GM23248 (cell line): ENCODE measurements at regions not wholly inside any gene's neighbourhood (a gene's known extent, or its start where the extent isn't known, plus 50 kb on each side); places are given as distances from the start of the nearest gene placed in this dataset.

Source experiments
- DNase-seq: peaks from one replicate; pipeline ENCODE4 v3.0.0-alpha.2; 2015
- H2AFZ ChIP-seq: fragments of 200-600 bp; sonication (generic); 2 replicates; pipeline ENCODE4 v1.6.1; 2016; ENCODE audit warnings: antibody characterized with exemption
- H3F3A ChIP-seq: fragments of 200-600 bp; sonication (generic); 2 replicates; pipeline ENCODE4 v1.6.1; 2016; ENCODE audit warnings: mild to moderate bottlenecking, antibody characterized with exemption, mixed run types; ENCODE audit not compliant: insufficient read depth
- H3K27ac ChIP-seq: fragments of 200-600 bp; sonication (generic); 2 replicates; pipeline ENCODE4 v1.5.1; 2016; ENCODE audit warnings: mild to moderate bottlenecking
- H3K27me3 ChIP-seq: fragments of 200-600 bp; sonication (generic); replicated peaks from 2 replicates; pipeline ENCODE4 v1.6.1; 2016; ENCODE audit warnings: mild to moderate bottlenecking; ENCODE audit not compliant: insufficient read depth
- H3K36me3 ChIP-seq: fragments of 200-600 bp; sonication (generic); 2 replicates; pipeline ENCODE4 v1.6.1; 2016; ENCODE audit warnings: low read depth, mild to moderate bottlenecking
- H3K4me1 ChIP-seq: fragments of 200-600 bp; sonication (generic); 2 replicates; pipeline ENCODE4 v1.6.1; 2016; ENCODE audit warnings: mild to moderate bottlenecking; ENCODE audit not compliant: insufficient read depth
- H3K4me2 ChIP-seq: fragments of 200-600 bp; sonication (generic); one replicate; pipeline ENCODE4 v1.6.1; 2016; ENCODE audit warnings: mild to moderate bottlenecking; ENCODE audit not compliant: unreplicated experiment
- H3K4me3 ChIP-seq: fragments of 200-600 bp; sonication (generic); 2 replicates; pipeline ENCODE4 v1.5.1; 2016; ENCODE audit warnings: mild to moderate bottlenecking
- H3K79me2 ChIP-seq: fragments of 200-600 bp; sonication (generic); 2 replicates; pipeline ENCODE4 v1.6.1; 2016; ENCODE audit warnings: mild to moderate bottlenecking; ENCODE audit not compliant: insufficient read depth
- H3K9ac ChIP-seq: fragments of 200-600 bp; sonication (generic); 2 replicates; pipeline ENCODE4 v1.6.1; 2016; ENCODE audit warnings: mild to moderate bottlenecking
- H3K9me2 ChIP-seq: fragments of 200-600 bp; sonication (generic); 2 replicates; pipeline ENCODE4 v1.6.1; 2016; ENCODE audit warnings: mixed run types, mild to moderate bottlenecking, moderate library complexity; ENCODE audit not compliant: insufficient read depth
- H3K9me3 ChIP-seq: fragments of 200-600 bp; sonication (generic); one replicate; pipeline ENCODE4 v1.6.1; 2017; ENCODE audit warnings: low read depth
- H4K20me1 ChIP-seq: fragments of 200-600 bp; sonication (generic); 2 replicates; pipeline ENCODE4 v1.6.0; 2016; ENCODE audit not compliant: insufficient read depth
- EZH2 ChIP-seq: fragments of 200-600 bp; sonication (generic); IDR thresholded peaks from 2 replicates; pipeline ENCODE4 v1.6.1; 2018; ENCODE audit warnings: antibody characterized with exemption, mild to moderate bottlenecking; ENCODE audit not compliant: insufficient read depth, poor library complexity, severe bottlenecking
- EZH2phosphoT487 ChIP-seq: fragments of 200-600 bp; sonication (generic); IDR thresholded peaks from 2 replicates; pipeline ENCODE4 v1.6.1; 2018; ENCODE audit warnings: antibody characterized with exemption, moderate library complexity, mild to moderate bottlenecking, low read depth; ENCODE audit not compliant: insufficient read depth
- WGBS, 2 experiments: methylation state at CpG; one replicate each; pipeline ENCODE4 v1.1.6; 2015 to 2017; ENCODE audit warnings: low lambda C conversion rate in 2 of 2, low coverage in 1 of 2; ENCODE audit errors: missing lambda C conversion rate in 2 of 2; 5-methylcytosine and 5-hydroxymethylcytosine counted together
- in situ Hi-C: fragments of 300-500 bp; cut with MboI; formaldehyde crosslinking; loops from 2 replicates; pipeline ENCODE4 v1.15.0; 2020

GRCh38 chrX:41002026-41002425 is 83.2 kb upstream of the USP9X start:
- Histone ChIP-seq H4K20me1 (no peaks in the 10 kb centered on the region), H3K27ac (no peak overlapping the region), H3K36me3 (no peaks in the 10 kb centered on the region), H2AFZ (no peak overlapping the region), H3K9ac (no peak overlapping the region), H3K27me3 (no peaks in the 10 kb centered on the region), H3K79me2 (no peaks in the 10 kb centered on the region), H3K4me2 (no peak overlapping the region), H3F3A (no peaks in the 10 kb centered on the region), H3K4me1 (no peaks in the 10 kb centered on the region), H3K9me3 (no peaks in the 10 kb centered on the region), H3K4me3 (no peak overlapping the region), H3K9me2 (no peaks in the 10 kb centered on the region)
- in situ Hi-C loops: no loop called here
- WGBS, 2 experiments: 74 to 82% methylated on average over 6 of the region's 6 CpGs
- TF ChIP-seq EZH2phosphoT487: no peak
- no peak for TF ChIP-seq EZH2
- no peak for DNase-seq

- TF ChIP-seq EZH2 (no peak), EZH2phosphoT487 (no peak)
- Histone ChIP-seq H3K79me2 (no peaks in the 10 kb centered on the region), H3K27me3 (no peaks in the 10 kb centered on the region), H3K9me2 (no peaks in the 10 kb centered on the region), H3K4me3 (no peak overlapping the region), H3K36me3 (no peaks in the 10 kb centered on the region), H3K9me3 (no peaks in the 10 kb centered on the region), H3F3A (no peaks in the 10 kb centered on the region), H2AFZ (no peak overlapping the region), H3K4me1 (no peaks in the 10 kb centered on the region), H4K20me1 (no peaks in the 10 kb centered on the region), H3K27ac (no peak overlapping the region), H3K9ac (no peak overlapping the region), H3K4me2 (no peak overlapping the region)
- in situ Hi-C loops: no loop called here
- WGBS, 2 experiments: 71 to 88% methylated on average over 3 of the region's 3 CpGs
- no peak for DNase-seq
Observed at GRCh38 chrX:41003506-41004270, 81.6 kb upstream of the USP9X start.

GRCh38 chrX:41005445-41005992 is 79.7 kb upstream of the USP9X start:
- in situ Hi-C loops: no loop called here
- Histone ChIP-seq H3K27me3 (no peaks in the 10 kb centered on the region), H4K20me1 (no peaks in the 10 kb centered on the region), H3K9ac (no peak overlapping the region), H3K79me2 (no peaks in the 10 kb centered on the region), H3K4me3 (no peak overlapping the region), H3K4me2 (no peak overlapping the region), H3K36me3 (no peaks in the 10 kb centered on the region), H2AFZ (no peak overlapping the region), H3K9me3 (no peaks in the 10 kb centered on the region), H3K27ac (no peak overlapping the region), H3K4me1 (no peaks in the 10 kb centered on the region), H3K9me2 (no peaks in the 10 kb centered on the region), H3F3A (no peaks in the 10 kb centered on the region)
- no peak for TF ChIP-seq EZH2phosphoT487
- TF ChIP-seq EZH2: no peak
- 61 to 63% methylated on average over 3 of the region's 3 CpGs for WGBS, 2 experiments
- no peak for DNase-seq

GRCh38 chrX:41009850-41010846 is 75.1 kb upstream of the USP9X start:
- Histone ChIP-seq H3K79me2 (no peaks in the 10 kb centered on the region), H3K27me3 (no peaks in the 10 kb centered on the region), H3K9ac (peak overlapping the region; percentile 94), H3K4me2 (peak overlapping the region; percentile 71), H3K27ac (peak overlapping the region; percentile 99), H3K9me3 (no peaks in the 10 kb centered on the region), H4K20me1 (no peaks in the 10 kb centered on the region), H3K9me2 (no peaks in the 10 kb centered on the region), H3K4me3 (peak overlapping the region; percentile 72), H2AFZ (peak overlapping the region; percentile 89), H3F3A (peaks cover 12% of the 10 kb centered on the region; the same call in 1 of the 2 replicates), H3K36me3 (no peaks in the 10 kb centered on the region), H3K4me1 (peaks cover 8% of the 10 kb centered on the region)
- in situ Hi-C loops: no loop called here
- TF ChIP-seq EZH2phosphoT487 (no peak), EZH2 (no peak)
- peak; percentile 91 for DNase-seq
- WGBS, 2 experiments: 1 to 3% methylated on average over 24 to 25 of the region's 28 CpGs
